Endothelial cell of umbilical vein (primary cell): ENCODE measurements at regions not wholly inside any gene's neighbourhood (a gene's known extent, or its start where the extent isn't known, plus 50 kb on each side); places are given as distances from the start of the nearest gene placed in this dataset.

Experiments used
- EZH2 ChIP-seq: IDR thresholded peaks from 2 replicates; pipeline ENCODE4 v1.6.1; 2012; ENCODE audit warnings: borderline replicate concordance, low read depth, mild to moderate bottlenecking, moderate library complexity, low read length, inconsistent platforms; ENCODE audit not compliant: severe bottlenecking
- FOS ChIP-seq: IDR thresholded peaks from 2 replicates; pipeline ENCODE4 v1.6.1; 2011; ENCODE audit warnings: mild to moderate bottlenecking, low read length, moderate library complexity, borderline replicate concordance; ENCODE audit not compliant: insufficient read depth
- JUN ChIP-seq: IDR thresholded peaks from 2 replicates; pipeline ENCODE4 v1.6.1; 2011; ENCODE audit warnings: borderline replicate concordance, low read depth; ENCODE audit not compliant: insufficient read length, insufficient read depth
- POLR2A ChIP-seq: IDR thresholded peaks from 2 replicates; pipeline ENCODE4 v1.6.1; 2012; ENCODE audit warnings: low read depth, mild to moderate bottlenecking, control low read depth, low read length
- POLR2AphosphoS5 ChIP-seq: IDR thresholded peaks from 2 replicates; pipeline ENCODE4 v1.6.1; 2012; ENCODE audit warnings: low read depth, mild to moderate bottlenecking, control low read depth, low read length, moderate library complexity; ENCODE audit not compliant: insufficient read depth
- TF ChIP-seq, protein P1 (sequence below), 2 donors: IDR thresholded peaks; 1 replicate in 1 of 2; 2 replicates in 1 of 2; pipeline ENCODE4 v1.5.1; 2011; ENCODE audit warnings: low read length in 2 of 2, mild to moderate bottlenecking in 2 of 2, moderate library complexity in 2 of 2, control low read depth in 1 of 2, inconsistent platforms in 1 of 2, low read depth in 1 of 2; ENCODE audit not compliant: insufficient read depth in 1 of 2; ENCODE audit errors: extremely low read depth in 1 of 2

DNA sequence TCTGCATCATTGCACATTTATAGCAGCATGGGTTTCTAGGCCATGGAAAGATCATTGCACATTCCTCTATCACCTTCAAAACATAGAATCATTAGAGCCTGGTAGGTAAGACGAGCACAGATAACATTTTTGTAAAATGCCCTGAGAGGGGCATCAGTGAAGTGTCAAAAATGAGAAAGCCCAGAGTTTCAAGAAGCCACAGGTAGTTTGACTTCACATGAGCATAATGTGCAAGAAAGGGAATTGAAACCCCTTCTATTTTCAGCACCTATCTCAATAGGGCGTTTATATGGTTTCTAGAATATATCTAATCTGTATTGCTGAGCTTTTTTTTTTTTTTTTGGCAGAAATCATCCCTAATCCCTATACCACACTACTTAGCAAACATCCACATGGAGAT lies 2441.7 kb downstream of the ARAP2 start:
- TF ChIP-seq, protein P1, sequence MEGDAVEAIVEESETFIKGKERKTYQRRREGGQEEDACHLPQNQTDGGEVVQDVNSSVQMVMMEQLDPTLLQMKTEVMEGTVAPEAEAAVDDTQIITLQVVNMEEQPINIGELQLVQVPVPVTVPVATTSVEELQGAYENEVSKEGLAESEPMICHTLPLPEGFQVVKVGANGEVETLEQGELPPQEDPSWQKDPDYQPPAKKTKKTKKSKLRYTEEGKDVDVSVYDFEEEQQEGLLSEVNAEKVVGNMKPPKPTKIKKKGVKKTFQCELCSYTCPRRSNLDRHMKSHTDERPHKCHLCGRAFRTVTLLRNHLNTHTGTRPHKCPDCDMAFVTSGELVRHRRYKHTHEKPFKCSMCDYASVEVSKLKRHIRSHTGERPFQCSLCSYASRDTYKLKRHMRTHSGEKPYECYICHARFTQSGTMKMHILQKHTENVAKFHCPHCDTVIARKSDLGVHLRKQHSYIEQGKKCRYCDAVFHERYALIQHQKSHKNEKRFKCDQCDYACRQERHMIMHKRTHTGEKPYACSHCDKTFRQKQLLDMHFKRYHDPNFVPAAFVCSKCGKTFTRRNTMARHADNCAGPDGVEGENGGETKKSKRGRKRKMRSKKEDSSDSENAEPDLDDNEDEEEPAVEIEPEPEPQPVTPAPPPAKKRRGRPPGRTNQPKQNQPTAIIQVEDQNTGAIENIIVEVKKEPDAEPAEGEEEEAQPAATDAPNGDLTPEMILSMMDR (IDR thresholded peaks at IDR 0.05; ENCODE audit: extremely low read depth in 1 of 2, insufficient read depth in 1 of 2, low read depth in 1 of 2, low read length in 2 of 2) = no peak
- TF ChIP-seq EZH2 (no peak), POLR2A (no peak), POLR2AphosphoS5 (no peak), JUN (no peak), FOS (no peak)
